Endodermal cell (in vitro differentiated cells): ENCODE measurements at regions not wholly inside any gene's neighbourhood (a gene's known extent, or its start where the extent isn't known, plus 50 kb on each side); places are given as distances from the start of the nearest gene placed in this dataset.

Source experiments
- DNase-seq: peaks from one replicate; pipeline ENCODE4 v3.0.0-alpha.2; 2017
- H3K27ac ChIP-seq: 2 replicates; pipeline ENCODE4 v1.5.1; 2013; ENCODE audit warnings: mild to moderate bottlenecking, low read depth, low read length, moderate library complexity
- H3K27me3 ChIP-seq: 2 replicates; pipeline ENCODE4 v1.6.1; 2013; ENCODE audit warnings: mild to moderate bottlenecking, low read length, moderate library complexity; ENCODE audit not compliant: insufficient read depth, control insufficient read depth, poor library complexity, severe bottlenecking
- H3K36me3 ChIP-seq: 2 replicates; pipeline ENCODE4 v1.7.0; 2013; ENCODE audit warnings: mild to moderate bottlenecking, low read length, moderate library complexity; ENCODE audit not compliant: control insufficient read depth, insufficient read depth
- H3K4me1 ChIP-seq: one replicate; pipeline ENCODE4 v1.7.0; 2013; ENCODE audit warnings: low read length; ENCODE audit not compliant: control insufficient read depth, insufficient read depth
- H3K4me3 ChIP-seq: 2 replicates; pipeline ENCODE4 v1.5.1; 2013; ENCODE audit warnings: mild to moderate bottlenecking, low read length, moderate library complexity
- H3K9ac ChIP-seq: 2 replicates; pipeline ENCODE4 v1.6.1; 2013; ENCODE audit warnings: mild to moderate bottlenecking, low read length, moderate library complexity; ENCODE audit not compliant: poor library complexity, severe bottlenecking; ENCODE audit errors: extremely low read depth
- H3K9me3 ChIP-seq: 2 replicates; pipeline ENCODE4 v1.6.1; 2013; ENCODE audit warnings: mild to moderate bottlenecking, low read length, moderate library complexity; ENCODE audit not compliant: control insufficient read depth
- H3K27ac Mint-ChIP-seq: 2 replicates; pipeline ENCODE4 v1.8.0; 2020; ENCODE audit warnings: mixed read lengths
- H3K27me3 Mint-ChIP-seq: 2 replicates; pipeline ENCODE4 v1.8.0; 2021; ENCODE audit warnings: mild to moderate bottlenecking, mixed read lengths; ENCODE audit not compliant: insufficient read depth
- H3K36me3 Mint-ChIP-seq: 2 replicates; pipeline ENCODE4 v1.8.0; 2020; ENCODE audit warnings: low read depth, mixed read lengths
- H3K4me1 Mint-ChIP-seq: 2 replicates; pipeline ENCODE4 v1.8.0; 2020; ENCODE audit warnings: mixed read lengths
- H3K4me3 Mint-ChIP-seq: 2 replicates; pipeline ENCODE4 v1.8.0; 2020; ENCODE audit warnings: mild to moderate bottlenecking, moderate library complexity, mixed read lengths
- H3K9me3 Mint-ChIP-seq: 2 replicates; pipeline ENCODE4 v1.8.0; 2020; ENCODE audit warnings: mild to moderate bottlenecking, mixed read lengths
- CTCF ChIP-seq: fragments of 200-600 bp; sonication (generic); conservative IDR thresholded peaks from 2 replicates; pipeline ENCODE4 v1.5.0; 2021; ENCODE audit warnings: antibody characterized with exemption, mild to moderate bottlenecking
- WGBS, 2 experiments: methylation state at CpG; one replicate each; pipeline versions ENCODE4 v1.1.5 to v1.1.7; 2013; ENCODE audit warnings: missing lambda C conversion rate in 2 of 2, mixed read lengths in 1 of 2; ENCODE audit not compliant: insufficient coverage in 1 of 2, insufficient read length in 1 of 2; 5-methylcytosine and 5-hydroxymethylcytosine counted together

- Histone ChIP-seq H3K36me3 (no peaks in the 10 kb centered on the region), H3K9ac (no peak overlapping the region), H3K4me3 (no peak overlapping the region), H3K9me3 (no peaks in the 10 kb centered on the region), H3K4me1 (no peaks in the 10 kb centered on the region), H3K27ac (no peak overlapping the region), H3K27me3 (no peaks in the 10 kb centered on the region)
- WGBS, 2 experiments = 63% methylated on average over 3 of the region's 3 CpGs; no CpG with 5 or more reads in 1 of the 2 experiments
- Mint-ChIP-seq H3K27me3 (peaks cover 7% of the 10 kb centered on the region), H3K36me3 (no peaks in the 10 kb centered on the region), H3K4me1 (no peaks in the 10 kb centered on the region), H3K4me3 (no peak overlapping the region), H3K9me3 (no peaks in the 10 kb centered on the region), H3K27ac (no peak overlapping the region)
- no peak for DNase-seq
- no peak for TF ChIP-seq CTCF
These were observed 540.7 kb downstream of the GATA3 start for GRCh38 chr10:8595140-8595539.

- DNase-seq = no peak
- no peak overlapping the region for H3K27ac Mint-ChIP-seq
- H3K4me1 Mint-ChIP-seq = no peaks in the 10 kb centered on the region
These were observed 542.5 kb downstream of the GATA3 start for GRCh38 chr10:8596929-8597472.

GRCh38 chr10:8600192-8600591, 545.7 kb downstream of the GATA3 start:
- Histone ChIP-seq H3K9ac (no peak overlapping the region), H3K4me1 (no peaks in the 10 kb centered on the region), H3K27me3 (no peaks in the 10 kb centered on the region), H3K27ac (no peak overlapping the region), H3K36me3 (no peaks in the 10 kb centered on the region), H3K9me3 (no peaks in the 10 kb centered on the region), H3K4me3 (no peak overlapping the region)
- no peaks in the 10 kb centered on the region for H3K27me3 Mint-ChIP-seq
- H3K27ac Mint-ChIP-seq = no peak overlapping the region
- no peak overlapping the region for H3K4me3 Mint-ChIP-seq
- no peaks in the 10 kb centered on the region for H3K4me1 Mint-ChIP-seq
- no peak for DNase-seq
- H3K9me3 Mint-ChIP-seq = peaks cover 7% of the 10 kb centered on the region
- no peak for TF ChIP-seq CTCF
- WGBS, 2 experiments = 87 to 100% methylated on average over 3 of the region's 3 CpGs
- no peaks in the 10 kb centered on the region for H3K36me3 Mint-ChIP-seq

More at GRCh38 chr10:8596929-8597472, 542.5 kb downstream of the GATA3 start:
- Histone ChIP-seq H3K36me3 (no peaks in the 10 kb centered on the region), H3K4me3 (no peak overlapping the region), H3K9ac (no peak overlapping the region), H3K27me3 (no peaks in the 10 kb centered on the region), H3K9me3 (no peaks in the 10 kb centered on the region), H3K27ac (no peak overlapping the region), H3K4me1 (no peaks in the 10 kb centered on the region)
- H3K36me3 Mint-ChIP-seq = no peaks in the 10 kb centered on the region
- H3K4me3 Mint-ChIP-seq = no peak overlapping the region
- TF ChIP-seq CTCF = no peak
- 91 to 100% methylated on average over 3 to 4 of the region's 5 CpGs for WGBS, 2 experiments
- H3K27me3 Mint-ChIP-seq = peaks cover 1% of the 10 kb centered on the region
- H3K9me3 Mint-ChIP-seq = peaks cover 3% of the 10 kb centered on the region
